HEK293T (cell line): ENCODE measurements at regions not wholly inside any gene's neighbourhood (a gene's known extent, or its start where the extent isn't known, plus 50 kb on each side); places are given as distances from the start of the nearest gene placed in this dataset.
A peak's percentile ranks its signal among the peaks of the same experiment; 100 is the strongest.

Experiments
- CTCF ChIA-PET: fragments of 350-600 bp; formaldehyde crosslinking; extraction: SDS; loops from one replicate; lab custom pipeline; 2021; ENCODE audit warnings: antibody characterized with exemption, inconsistent platforms; lab: Yijun Ruan, JAX
- POLR2A ChIA-PET: fragments of 350-600 bp; formaldehyde crosslinking; extraction: SDS; loops from one replicate; lab custom pipeline; 2020; ENCODE audit warnings: antibody characterized with exemption, inconsistent platforms; lab: Yijun Ruan, JAX
- DNase-seq: peaks from one replicate; pipeline ENCODE4 v3.0.0; 2012; ENCODE audit warnings: mixed read lengths; ENCODE audit errors: extremely low spot score
- ARNT ChIP-seq: fragments of 450-650 bp; IDR thresholded peaks from 2 replicates; pipeline ENCODE4 v1.6.1; 2017; ENCODE audit warnings: mild to moderate bottlenecking
- BHLHE40 ChIP-seq: fragments of 450-650 bp; IDR thresholded peaks from 2 replicates; pipeline ENCODE4 v1.6.1; 2016; ENCODE audit warnings: mild to moderate bottlenecking, moderate library complexity, borderline replicate concordance
- CTBP1 ChIP-seq: fragments of 450-650 bp; IDR thresholded peaks from 2 replicates; pipeline ENCODE4 v1.6.1; 2016; ENCODE audit warnings: borderline replicate concordance
- ELF4 ChIP-seq: fragments of 450-650 bp; IDR thresholded peaks from 2 replicates; pipeline ENCODE4 v1.6.1; 2017; ENCODE audit warnings: antibody characterized with exemption
- FOXA1 ChIP-seq: fragments of 450-650 bp; IDR thresholded peaks from 2 replicates; pipeline ENCODE4 v1.6.1; 2016; ENCODE audit warnings: mild to moderate bottlenecking
- FOXK2 ChIP-seq: fragments of 450-650 bp; IDR thresholded peaks from 2 replicates; pipeline ENCODE4 v1.6.1; 2016; ENCODE audit warnings: mild to moderate bottlenecking
- FOXM1 ChIP-seq: fragments of 450-650 bp; IDR thresholded peaks from 2 replicates; pipeline ENCODE4 v1.6.1; 2017; ENCODE audit warnings: mild to moderate bottlenecking, borderline replicate concordance
- HDGF ChIP-seq: fragments of 450-650 bp; IDR thresholded peaks from 2 replicates; pipeline ENCODE4 v1.6.1; 2017; ENCODE audit warnings: antibody characterized with exemption, borderline replicate concordance
- L3MBTL2 ChIP-seq: fragments of 450-650 bp; conservative IDR thresholded peaks from 2 replicates; pipeline ENCODE4 v1.6.1; 2016; ENCODE audit warnings: mild to moderate bottlenecking
- LEF1 ChIP-seq: fragments of 450-650 bp; IDR thresholded peaks from 2 replicates; pipeline ENCODE4 v1.6.1; 2017; ENCODE audit warnings: mild to moderate bottlenecking, borderline replicate concordance
- NFRKB ChIP-seq: fragments of 450-650 bp; IDR thresholded peaks from 2 replicates; pipeline ENCODE4 v1.6.1; 2016; ENCODE audit warnings: mild to moderate bottlenecking, moderate library complexity
- PKNOX1 ChIP-seq: fragments of 450-650 bp; IDR thresholded peaks from 2 replicates; pipeline ENCODE4 v1.6.1; 2016
- SP1 ChIP-seq: fragments of 450-650 bp; IDR thresholded peaks from 2 replicates; pipeline ENCODE4 v1.6.1; 2017
- SUZ12 ChIP-seq: fragments of 450-650 bp; IDR thresholded peaks from 2 replicates; pipeline ENCODE4 v1.6.1; 2016; ENCODE audit warnings: mild to moderate bottlenecking
- TARDBP ChIP-seq: fragments of 450-650 bp; IDR thresholded peaks from 2 replicates; pipeline ENCODE4 v1.6.1; 2016
- ZNF384 ChIP-seq: fragments of 450-650 bp; IDR thresholded peaks from 2 replicates; pipeline ENCODE4 v1.6.1; 2016

DNA sequence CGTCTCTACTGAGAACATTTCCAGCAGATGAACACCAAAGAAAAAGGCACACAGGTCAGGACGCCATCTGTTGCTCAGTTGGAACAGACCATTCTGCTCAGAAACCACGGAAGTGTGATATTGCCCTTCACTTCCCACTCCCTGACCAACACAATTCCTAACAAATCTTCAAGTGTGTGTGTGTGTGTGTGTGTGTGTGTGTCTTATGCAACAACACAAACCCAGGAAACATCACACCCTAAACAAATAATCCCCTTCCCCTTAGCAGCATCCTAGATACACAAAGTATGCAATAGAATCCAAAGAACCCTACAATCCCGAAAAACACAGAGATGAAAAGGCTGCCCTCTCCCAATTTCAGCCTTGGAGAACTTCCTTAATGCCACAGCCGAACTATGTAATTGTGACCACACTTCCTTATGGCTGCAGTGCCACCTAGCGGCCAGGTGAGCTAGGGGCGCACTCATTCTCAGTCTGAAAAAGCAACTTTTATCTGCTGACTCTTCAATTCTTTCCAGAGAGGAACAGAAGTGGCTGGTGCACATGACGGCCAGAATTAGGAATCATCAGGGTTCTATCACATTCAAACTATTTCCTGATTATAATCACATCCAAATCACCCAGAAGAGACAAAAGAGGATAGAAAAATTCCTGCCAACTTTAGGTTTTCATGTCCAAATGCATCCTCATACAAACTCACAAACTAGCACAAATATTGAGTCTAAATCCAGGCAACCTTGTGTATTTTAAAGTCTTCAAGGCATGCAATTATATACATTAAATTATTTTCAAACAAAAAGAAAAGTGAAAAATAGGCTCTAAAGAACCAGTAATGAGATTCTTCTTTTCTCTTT lies 164.9 kb downstream of the DHX15 start:
- TF ChIP-seq ELF4 (no peak), L3MBTL2 (no peak), PKNOX1 (no peak), FOXM1 (no peak), HDGF (no peak), FOXK2 (no peak), CTBP1 (no peak), SUZ12 (no peak), FOXA1 (no peak), SP1 (no peak), ARNT (no peak), NFRKB (no peak), TARDBP (no peak), ZNF384 (no peak)
- POLR2A ChIA-PET: interaction anchor here (1.1 kb wide), 1 partner anchor 38 kb away, joined by 3 read pairs; no protein-coding TSS in a partner anchor
- DNase-seq: peak; percentile 61
- CTCF ChIA-PET: interaction anchor here (0.5 to 1.1 kb wide), 3 partner anchors 13 to 515 kb away, joined by 3 to 8 read pairs (median 6); no protein-coding TSS in a partner anchor

DNA sequence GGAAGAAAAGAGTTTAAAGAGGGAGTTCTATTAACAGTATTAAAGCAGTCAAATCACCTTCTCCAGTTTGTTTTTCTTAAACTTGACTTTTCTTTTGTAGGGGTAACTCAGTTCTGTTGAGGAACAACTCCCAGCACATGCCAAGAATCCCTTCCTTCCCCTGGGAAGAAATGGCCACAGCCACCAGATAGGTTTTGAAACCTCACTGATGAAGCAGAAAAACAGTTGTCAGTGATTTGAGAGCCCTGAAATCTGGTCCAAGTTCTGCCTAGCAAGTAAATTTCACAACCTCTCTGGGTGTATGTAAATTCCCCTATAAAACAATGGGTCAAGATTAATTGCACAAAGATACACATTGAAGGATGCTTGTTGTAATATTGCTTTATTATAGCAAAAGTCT lies 167.1 kb downstream of the DHX15 start:
- TF ChIP-seq L3MBTL2 (no peak), FOXA1 (no peak), HDGF (no peak), ELF4 (no peak), PKNOX1 (no peak)
- POLR2A ChIA-PET: no interaction called here
- no peak for DNase-seq
- CTCF ChIA-PET: no interaction called here

DNA sequence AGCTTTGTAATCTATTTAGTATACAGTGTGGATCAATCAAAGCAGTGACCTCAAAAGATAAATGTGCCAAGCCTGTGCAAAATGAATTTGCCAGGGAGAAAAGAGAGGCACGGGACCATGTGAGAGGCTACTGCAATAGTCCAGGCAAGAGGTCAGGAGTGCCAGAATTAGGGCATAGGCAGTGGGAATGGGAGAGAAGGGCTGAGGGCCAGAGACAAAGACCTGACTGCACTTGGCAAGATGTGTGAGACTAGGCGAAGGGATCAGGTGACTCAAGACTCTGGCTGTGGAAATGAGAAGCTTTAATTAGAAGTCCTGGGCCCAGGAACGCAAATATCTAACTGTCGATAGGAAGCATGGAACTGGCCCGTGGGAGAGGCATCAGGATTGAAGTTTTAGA lies 168.1 kb downstream of the DHX15 start:
- CTCF ChIA-PET: no interaction called here

DNA sequence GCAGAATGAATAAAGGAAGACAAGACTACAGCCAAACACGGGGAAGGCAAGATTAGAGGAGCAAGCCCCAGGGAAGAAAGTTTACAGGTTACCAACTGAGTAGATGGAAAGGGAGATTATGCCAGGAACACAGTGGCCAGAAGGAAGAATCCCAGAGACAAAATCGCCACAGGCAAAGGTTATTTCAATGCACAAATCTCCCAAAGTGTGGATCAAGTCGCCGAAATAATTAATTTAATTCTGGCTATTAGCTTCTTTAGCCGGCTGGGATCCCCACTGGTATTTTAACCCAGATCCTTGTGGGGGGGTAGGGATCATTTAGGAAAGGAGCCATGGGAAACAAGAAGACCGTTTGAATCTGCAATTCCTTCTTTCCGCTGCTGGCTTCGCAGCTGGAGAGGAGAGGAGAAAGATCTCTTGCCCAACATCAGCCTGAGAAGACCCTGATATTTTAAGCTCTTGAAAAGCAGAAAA lies 171.0 kb downstream of the DHX15 start:
- DNase-seq: no peak
- TF ChIP-seq LEF1 (no peak), NFRKB (no peak), SP1 (no peak), SUZ12 (no peak), BHLHE40 (no peak), ELF4 (no peak), FOXM1 (no peak), FOXK2 (no peak), HDGF (no peak), PKNOX1 (no peak), FOXA1 (no peak), CTBP1 (no peak), ZNF384 (no peak), ARNT (no peak), L3MBTL2 (no peak)
- POLR2A ChIA-PET: no interaction called here
- CTCF ChIA-PET: no interaction called here

More for the DNA sequence above, 168.1 kb downstream of the DHX15 start:
- TF ChIP-seq SP1 (no peak), NFRKB (no peak)
- DNase-seq: no peak
- POLR2A ChIA-PET: no interaction called here

- TF ChIP-seq FOXA1 (no peak), CTBP1 (no peak), ELF4 (no peak), SP1 (no peak), L3MBTL2 (no peak), NFRKB (no peak)
- no peak for DNase-seq
- ChIA-PET CTCF (no interaction called here), POLR2A (no interaction called here)
Observed at GRCh38 chr4:24411806-24412205, 172.5 kb downstream of the DHX15 start.

DNA sequence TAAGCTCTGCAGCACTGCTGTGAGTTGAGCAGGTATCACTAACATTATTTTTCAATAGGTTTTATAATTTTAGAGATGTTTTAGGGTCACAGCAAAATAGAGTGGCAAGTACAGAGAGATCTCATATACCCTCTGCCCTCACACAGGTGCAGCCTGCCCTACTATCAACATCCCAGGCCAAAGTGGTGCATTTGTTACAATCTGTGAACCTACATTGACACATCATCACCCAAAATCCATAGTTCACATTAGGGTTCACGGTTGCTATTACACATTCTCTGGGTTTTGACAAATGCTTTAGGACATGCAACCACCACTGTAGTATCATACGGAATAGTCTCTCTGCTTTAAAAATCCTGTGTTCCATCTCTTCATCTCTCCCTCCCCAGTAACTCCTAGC lies 173.1 kb downstream of the DHX15 start:
- ChIA-PET POLR2A (no interaction called here), CTCF (no interaction called here)
- TF ChIP-seq BHLHE40 (no peak), LEF1 (no peak), FOXA1 (no peak), SP1 (no peak), SUZ12 (no peak), PKNOX1 (no peak)
- DNase-seq: no peak
